Uterus (tissue), 3 donors: ENCODE measurements at regions not wholly inside any gene's neighbourhood (a gene's known extent, or its start where the extent isn't known, plus 50 kb on each side); places are given as distances from the start of the nearest gene placed in this dataset.

Experiments
- DNase-seq, 2 donors: peaks; one replicate each; pipeline ENCODE4 v3.0.0-alpha.2; 2019 to 2020
- H3K27ac ChIP-seq, 2 donors: fragments of 200-600 bp; sonication (generic); 1 replicate in 1 of 2; 2 replicates in 1 of 2; pipeline ENCODE4 v1.5.1; 2016 to 2018
- H3K27me3 ChIP-seq, 2 donors: fragments of 200-600 bp; sonication (generic); one replicate each; pipeline ENCODE4 v1.5.1; 2018 to 2019; ENCODE audit warnings: control low read depth in 1 of 2
- H3K36me3 ChIP-seq, 2 donors: fragments of 200-600 bp; sonication (generic); one replicate each; pipeline ENCODE4 v1.5.1; 2019; ENCODE audit warnings: control low read depth in 1 of 2
- H3K4me1 ChIP-seq, 2 donors: fragments of 200-600 bp; sonication (generic); one replicate each; pipeline ENCODE4 v1.5.1; 2018 to 2019; ENCODE audit warnings: control low read depth in 1 of 2
- H3K4me3 ChIP-seq, 2 donors: fragments of 200-600 bp; sonication (generic); 1 replicate in 1 of 2; 2 replicates in 1 of 2; pipeline ENCODE4 v1.5.1; 2018 to 2019; ENCODE audit warnings: mild to moderate bottlenecking in 1 of 2
- H3K9me3 ChIP-seq, 2 donors: fragments of 200-600 bp; sonication (generic); one replicate each; pipeline ENCODE4 v1.5.1; 2019; ENCODE audit warnings: control low read depth in 1 of 2
- POLR2A ChIP-seq, 2 donors: fragments of 450-650 bp; IDR thresholded peaks; one replicate each; pipeline ENCODE4 v1.6.1; 2016; ENCODE audit warnings: antibody characterized with exemption in 2 of 2, mild to moderate bottlenecking in 1 of 2, moderate library complexity in 1 of 2
- intact Hi-C: fragments of 100-400 bp; cut with DNase I; formaldehyde crosslinking; loops from one replicate; pipeline ENCODE4 v1.15.1; 2023; ENCODE audit warnings: low total_unique reads
- TF ChIP-seq, protein P1 (sequence below), 4 experiments: fragments of 200-600 bp in 2 of 4; fragments of 450-650 bp in 2 of 4; sonication (generic) in 2 of 4; IDR thresholded peaks; one replicate each; pipeline ENCODE4 v1.5.1; 2016 to 2019; ENCODE audit warnings: antibody characterized with exemption in 4 of 4, mild to moderate bottlenecking in 2 of 4, moderate library complexity in 1 of 4
- donor health status: DM: yes; HTN: yes; CAD: no.

DNA sequence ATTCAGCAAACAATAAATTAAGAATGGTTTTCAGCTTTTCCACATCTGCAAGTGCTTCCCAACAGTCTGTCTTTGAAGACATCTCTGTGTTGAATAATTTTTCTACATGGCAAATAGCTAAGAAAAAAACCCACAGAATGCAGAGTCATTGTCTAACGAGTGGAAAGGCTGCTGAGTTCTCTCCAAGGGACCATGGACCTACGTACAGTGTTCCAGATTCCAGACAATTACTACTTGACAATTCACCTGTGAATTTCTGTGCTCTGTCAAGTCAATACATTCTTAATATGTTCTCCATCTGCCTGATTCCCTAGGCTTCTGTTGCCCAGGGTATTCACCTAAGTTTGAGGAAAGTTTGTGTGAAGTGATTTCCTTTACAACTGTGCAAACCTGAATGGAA is 83.8 kb upstream of the CA10 start:
- TF ChIP-seq POLR2A (IDR thresholded peaks at IDR 0.05): no peak
- TF ChIP-seq, protein P1, sequence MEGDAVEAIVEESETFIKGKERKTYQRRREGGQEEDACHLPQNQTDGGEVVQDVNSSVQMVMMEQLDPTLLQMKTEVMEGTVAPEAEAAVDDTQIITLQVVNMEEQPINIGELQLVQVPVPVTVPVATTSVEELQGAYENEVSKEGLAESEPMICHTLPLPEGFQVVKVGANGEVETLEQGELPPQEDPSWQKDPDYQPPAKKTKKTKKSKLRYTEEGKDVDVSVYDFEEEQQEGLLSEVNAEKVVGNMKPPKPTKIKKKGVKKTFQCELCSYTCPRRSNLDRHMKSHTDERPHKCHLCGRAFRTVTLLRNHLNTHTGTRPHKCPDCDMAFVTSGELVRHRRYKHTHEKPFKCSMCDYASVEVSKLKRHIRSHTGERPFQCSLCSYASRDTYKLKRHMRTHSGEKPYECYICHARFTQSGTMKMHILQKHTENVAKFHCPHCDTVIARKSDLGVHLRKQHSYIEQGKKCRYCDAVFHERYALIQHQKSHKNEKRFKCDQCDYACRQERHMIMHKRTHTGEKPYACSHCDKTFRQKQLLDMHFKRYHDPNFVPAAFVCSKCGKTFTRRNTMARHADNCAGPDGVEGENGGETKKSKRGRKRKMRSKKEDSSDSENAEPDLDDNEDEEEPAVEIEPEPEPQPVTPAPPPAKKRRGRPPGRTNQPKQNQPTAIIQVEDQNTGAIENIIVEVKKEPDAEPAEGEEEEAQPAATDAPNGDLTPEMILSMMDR (IDR thresholded peaks at IDR 0.05): no peak
- DNase-seq: no peak
- H3K4me1 ChIP-seq: no peaks in the 10 kb centered on the region
- H3K4me3 ChIP-seq: no peak overlapping the region
- H3K27me3 ChIP-seq: no peaks in the 10 kb centered on the region
- intact Hi-C loops: no loop called here
- no peaks in the 10 kb centered on the region for H3K36me3 ChIP-seq
- no peak overlapping the region for H3K27ac ChIP-seq
- H3K9me3 ChIP-seq: no peaks in the 10 kb centered on the region

DNA sequence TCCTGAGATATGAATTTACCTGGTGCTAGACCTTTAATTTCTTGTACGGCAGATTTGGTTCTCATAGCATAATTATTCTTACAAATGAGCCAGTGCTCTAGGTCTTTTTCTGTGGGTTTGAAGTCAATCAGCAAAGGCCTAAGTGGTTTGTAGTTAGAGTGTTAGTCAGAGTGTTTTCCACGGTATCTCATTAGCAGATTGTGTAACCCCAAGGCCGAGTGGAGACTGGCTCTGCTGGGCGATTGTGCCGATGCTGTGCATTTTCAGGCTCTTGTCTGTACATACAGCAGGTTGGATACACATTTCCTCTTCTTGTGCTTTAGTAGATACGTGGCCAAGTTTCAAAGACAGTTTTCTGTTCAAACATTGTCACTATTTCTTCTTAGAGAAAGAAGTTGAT is 78.6 kb upstream of the CA10 start:
- TF ChIP-seq, protein P1 (IDR thresholded peaks at IDR 0.05): no peak
- TF ChIP-seq POLR2A (IDR thresholded peaks at IDR 0.05): no peak
- H3K36me3 ChIP-seq: no peaks in the 10 kb centered on the region
- no peak overlapping the region for H3K27ac ChIP-seq
- H3K4me1 ChIP-seq: no peaks in the 10 kb centered on the region
- H3K9me3 ChIP-seq: no peaks in the 10 kb centered on the region
- no peak for DNase-seq
- no peaks in the 10 kb centered on the region for H3K27me3 ChIP-seq
- H3K4me3 ChIP-seq: no peak overlapping the region
- intact Hi-C loops: no loop called here

DNA sequence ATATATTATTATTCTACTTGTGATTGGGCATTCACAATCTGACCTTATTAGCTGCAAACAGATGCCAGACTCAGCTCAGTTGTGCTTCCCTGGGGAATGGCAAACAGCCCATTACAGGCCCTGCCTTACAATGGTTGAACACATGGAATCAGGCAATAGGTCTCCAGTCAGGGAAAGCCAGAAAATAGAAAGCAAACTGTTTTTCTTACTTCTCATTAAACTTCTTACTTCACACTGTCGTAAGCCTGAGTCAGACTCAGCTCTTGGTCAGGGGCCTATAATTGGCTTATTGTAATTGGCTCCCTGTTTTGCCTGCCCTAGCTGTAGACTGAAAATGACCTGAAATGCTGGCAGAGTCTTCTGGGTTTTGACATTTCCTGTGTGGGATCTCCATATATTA is 77.0 kb upstream of the CA10 start:
- H3K27ac ChIP-seq: no peak overlapping the region
- no peaks in the 10 kb centered on the region for H3K27me3 ChIP-seq
- no peaks in the 10 kb centered on the region for H3K4me1 ChIP-seq
- intact Hi-C loops: no loop called here
- no peak overlapping the region for H3K4me3 ChIP-seq
- no peaks in the 10 kb centered on the region for H3K9me3 ChIP-seq
- no peaks in the 10 kb centered on the region for H3K36me3 ChIP-seq
- TF ChIP-seq, protein P1 (IDR thresholded peaks at IDR 0.05): no peak
- no peak for TF ChIP-seq POLR2A (IDR thresholded peaks at IDR 0.05)
- no peak for DNase-seq

DNA sequence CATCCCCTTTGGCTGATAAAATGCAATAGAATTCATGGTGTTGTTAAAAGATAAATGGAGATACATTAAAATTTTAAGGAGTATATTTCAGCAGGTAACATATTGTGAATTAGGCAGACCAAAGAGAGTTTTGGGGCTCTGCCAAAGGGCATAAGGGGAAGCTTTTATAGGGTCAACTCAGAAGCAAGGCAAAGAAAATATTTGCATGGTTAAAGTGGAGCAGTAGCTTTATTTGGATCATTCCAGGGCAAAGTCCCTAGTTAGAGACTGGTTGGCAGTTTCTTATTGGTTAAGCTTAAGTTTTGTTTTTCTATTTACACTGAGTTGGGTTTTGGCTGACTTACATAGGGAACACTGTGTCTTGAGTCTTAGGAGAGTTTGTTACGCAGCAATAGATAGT is 75.1 kb upstream of the CA10 start:
- intact Hi-C loops: no loop called here
- Histone ChIP-seq H3K27me3 (no peaks in the 10 kb centered on the region), H3K36me3 (no peaks in the 10 kb centered on the region), H3K4me3 (no peak overlapping the region), H3K9me3 (no peaks in the 10 kb centered on the region), H3K4me1 (no peaks in the 10 kb centered on the region), H3K27ac (no peak overlapping the region)
- no peak for DNase-seq
- TF ChIP-seq POLR2A (IDR thresholded peaks at IDR 0.05): no peak
- TF ChIP-seq, protein P1 (IDR thresholded peaks at IDR 0.05): no peak

DNA sequence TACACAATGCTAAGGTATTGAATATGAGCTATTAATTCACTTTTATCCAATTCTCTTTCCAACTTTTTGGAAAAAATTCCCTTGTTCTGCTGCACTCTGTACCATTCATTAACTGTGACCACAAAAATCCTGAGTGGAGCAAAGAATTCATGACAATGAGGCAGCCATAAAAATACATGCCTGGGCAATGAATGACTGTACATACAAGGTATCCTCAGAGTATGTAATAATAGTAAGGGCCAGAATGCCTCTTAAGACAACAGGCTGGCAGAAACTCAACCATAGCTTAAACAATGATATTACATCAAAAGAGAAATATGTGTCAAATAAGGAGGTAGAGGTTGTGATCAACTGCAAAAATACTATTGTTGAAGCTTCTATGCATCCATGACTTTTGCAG is 74.7 kb upstream of the CA10 start:
- H3K4me1 ChIP-seq: no peaks in the 10 kb centered on the region
- H3K36me3 ChIP-seq: no peaks in the 10 kb centered on the region
- no peak for DNase-seq
- H3K4me3 ChIP-seq: no peak overlapping the region
- H3K9me3 ChIP-seq: no peaks in the 10 kb centered on the region
- TF ChIP-seq, protein P1 (IDR thresholded peaks at IDR 0.05): no peak
- no peak for TF ChIP-seq POLR2A (IDR thresholded peaks at IDR 0.05)
- H3K27ac ChIP-seq: no peak overlapping the region
- H3K27me3 ChIP-seq: no peaks in the 10 kb centered on the region
- intact Hi-C loops: no loop called here
